ENCODE measurements at regions not wholly inside any gene's neighbourhood (a gene's known extent, or its start where the extent isn't known, plus 50 kb on each side); places are given as distances from the start of the nearest gene placed in this dataset.

GRCh38 chr3:27840807-27841594 is 118.9 kb upstream of the EOMES start:
- BruUV-seq (replicated peaks), result no TSS peak
- TF ChIP-seq EZH2 (IDR thresholded peaks at IDR 0.05; ENCODE audit: low read depth), result no peak
- TF ChIP-seq CTCF (conservative IDR thresholded peaks at IDR 0.05), result no peak
- Histone ChIP-seq H3K36me3 (ENCODE audit: low read depth) (no peaks in the 10 kb centered on the region), H3K4me3 (no peak overlapping the region), H3K9me3 (ENCODE audit: insufficient read depth, low read depth) (no peaks in the 10 kb centered on the region), H3K27ac (no peak overlapping the region), H3K4me2 (no peak overlapping the region), H4K20me1 (ENCODE audit: insufficient read depth) (no peaks in the 10 kb centered on the region), H2AFZ (no peak overlapping the region), H3K4me1 (replicated peaks; ENCODE audit: insufficient read depth) (no peaks in the 10 kb centered on the region), H3K79me2 (ENCODE audit: low read depth) (no peaks in the 10 kb centered on the region), H3K9me2 (ENCODE audit: insufficient read depth) (no peaks in the 10 kb centered on the region), H3F3A (ENCODE audit: insufficient read depth, low read depth) (no peaks in the 10 kb centered on the region), H3K27me3 (ENCODE audit: insufficient read depth, low read depth) (no peaks in the 10 kb centered on the region)
- DNase-seq, result no peak
- CTCF ChIA-PET, result no interaction called here
- POLR2A ChIA-PET (ENCODE audit: unreplicated experiment), result no interaction called here
- intact Hi-C loops (cut with micrococcal nuclease; ENCODE audit: unreplicated experiment), result no loop called here

GRCh38 chr3:27844052-27844675 is 122.0 kb upstream of the EOMES start:
- Histone ChIP-seq H3K4me3 (no peak overlapping the region), H3K9me2 (ENCODE audit: insufficient read depth) (no peaks in the 10 kb centered on the region), H3K4me1 (replicated peaks; ENCODE audit: insufficient read depth) (no peaks in the 10 kb centered on the region), H3K36me3 (ENCODE audit: low read depth) (no peaks in the 10 kb centered on the region), H3F3A (ENCODE audit: insufficient read depth, low read depth) (no peaks in the 10 kb centered on the region), H3K27me3 (ENCODE audit: insufficient read depth, low read depth) (no peaks in the 10 kb centered on the region), H3K27ac (no peak overlapping the region), H3K79me2 (ENCODE audit: low read depth) (no peaks in the 10 kb centered on the region), H4K20me1 (ENCODE audit: insufficient read depth) (no peaks in the 10 kb centered on the region), H3K9me3 (ENCODE audit: insufficient read depth, low read depth) (no peaks in the 10 kb centered on the region), H3K4me2 (no peak overlapping the region), H2AFZ (no peak overlapping the region)
- BruUV-seq (replicated peaks), result no TSS peak
- DNase-seq, result no peak
- CTCF ChIA-PET, result no interaction called here
- intact Hi-C loops (cut with micrococcal nuclease; ENCODE audit: unreplicated experiment), result no loop called here
- POLR2A ChIA-PET (ENCODE audit: unreplicated experiment), result no interaction called here
- no peak for TF ChIP-seq CTCF (conservative IDR thresholded peaks at IDR 0.05)
- TF ChIP-seq EZH2 (IDR thresholded peaks at IDR 0.05; ENCODE audit: low read depth), result no peak

GRCh38 chr3:27847697-27848096 is 125.6 kb upstream of the EOMES start:
- Histone ChIP-seq H4K20me1 (ENCODE audit: insufficient read depth) (no peaks in the 10 kb centered on the region), H3K36me3 (ENCODE audit: low read depth) (no peaks in the 10 kb centered on the region), H3K27me3 (ENCODE audit: insufficient read depth, low read depth) (no peaks in the 10 kb centered on the region), H3K4me2 (no peak overlapping the region), H3K9me3 (ENCODE audit: insufficient read depth, low read depth) (no peaks in the 10 kb centered on the region), H3K4me1 (replicated peaks; ENCODE audit: insufficient read depth) (no peaks in the 10 kb centered on the region), H3K9me2 (ENCODE audit: insufficient read depth) (no peaks in the 10 kb centered on the region), H3K4me3 (no peak overlapping the region), H3K79me2 (ENCODE audit: low read depth) (no peaks in the 10 kb centered on the region), H3K27ac (no peak overlapping the region), H2AFZ (no peak overlapping the region), H3F3A (ENCODE audit: insufficient read depth, low read depth) (no peaks in the 10 kb centered on the region)
- intact Hi-C loops (cut with micrococcal nuclease; ENCODE audit: unreplicated experiment), result no loop called here
- no peak for DNase-seq
- no peak for TF ChIP-seq CTCF (conservative IDR thresholded peaks at IDR 0.05)
- TF ChIP-seq EZH2 (IDR thresholded peaks at IDR 0.05; ENCODE audit: low read depth), result no peak
- CTCF ChIA-PET, result no interaction called here
- BruUV-seq (replicated peaks), result no TSS peak
- POLR2A ChIA-PET (ENCODE audit: unreplicated experiment), result no interaction called here
